ENCODE measurements at regions not wholly inside any gene's neighbourhood (a gene's known extent, or its start where the extent isn't known, plus 50 kb on each side); places are given as distances from the start of the nearest gene placed in this dataset.

GRCh38 chr4:28443371-28443770 is 1582.7 kb downstream of the STIM2 start:
- Histone ChIP-seq H2AFZ (ENCODE audit: low read length) (no peak overlapping the region), H3K9ac (ENCODE audit: insufficient read depth, low read length) (no peak overlapping the region), H3K27ac (ENCODE audit: insufficient read depth, low read length) (no peak overlapping the region), H3K4me1 (ENCODE audit: control insufficient read depth, extremely low read depth, insufficient read depth, low read length) (no peaks in the 10 kb centered on the region), H3K4me2 (ENCODE audit: extremely low read depth, insufficient read depth, low read length) (no peak overlapping the region), H4K20me1 (ENCODE audit: control insufficient read depth, extremely low read depth, insufficient read depth, low read length) (no peaks in the 10 kb centered on the region), H3K27me3 (ENCODE audit: control insufficient read depth, insufficient read depth, low read length) (no peaks in the 10 kb centered on the region), H3K4me3 (replicated peaks in 1 of 4; ENCODE audit: control extremely low read depth in 1 of 4, insufficient read depth in 1 of 4, low read depth in 3 of 4, low read length in 4 of 4) (no peak overlapping the region), H3K79me2 (ENCODE audit: control insufficient read depth, insufficient read depth, low read length) (no peaks in the 10 kb centered on the region), H3K9me3 (ENCODE audit: control insufficient read depth, insufficient read depth, low read depth, low read length) (no peaks in the 10 kb centered on the region), H3K36me3 (ENCODE audit: control insufficient read depth, insufficient read depth, low read length) (no peaks in the 10 kb centered on the region)
- no peak for TF ChIP-seq CTCF (conservative IDR thresholded peaks at IDR 0.05 in 1 of 2, IDR thresholded peaks at IDR 0.05 in 1 of 2; ENCODE audit: low read depth in 1 of 2, low read length in 2 of 2)
- TF ChIP-seq EZH2 (IDR thresholded peaks at IDR 0.05; ENCODE audit: low read length, missing control alignments) = no peak
- DNase-seq (ENCODE audit: low read depth in 2 of 2) = no peak

GRCh38 chr4:28443801-28444412 is 1583.3 kb downstream of the STIM2 start:
- Histone ChIP-seq H3K4me2 (ENCODE audit: extremely low read depth, insufficient read depth, low read length) (no peak overlapping the region), H4K20me1 (ENCODE audit: control insufficient read depth, extremely low read depth, insufficient read depth, low read length) (no peaks in the 10 kb centered on the region), H3K79me2 (ENCODE audit: control insufficient read depth, insufficient read depth, low read length) (no peaks in the 10 kb centered on the region), H3K36me3 (ENCODE audit: control insufficient read depth, insufficient read depth, low read length) (no peaks in the 10 kb centered on the region), H3K27me3 (ENCODE audit: control insufficient read depth, insufficient read depth, low read length) (no peaks in the 10 kb centered on the region), H3K4me3 (replicated peaks in 1 of 4; ENCODE audit: control extremely low read depth in 1 of 4, insufficient read depth in 1 of 4, low read depth in 3 of 4, low read length in 4 of 4) (no peak overlapping the region), H3K9me3 (ENCODE audit: control insufficient read depth, insufficient read depth, low read depth, low read length) (no peaks in the 10 kb centered on the region), H2AFZ (ENCODE audit: low read length) (no peak overlapping the region), H3K9ac (ENCODE audit: insufficient read depth, low read length) (no peak overlapping the region), H3K4me1 (ENCODE audit: control insufficient read depth, extremely low read depth, insufficient read depth, low read length) (no peaks in the 10 kb centered on the region), H3K27ac (ENCODE audit: insufficient read depth, low read length) (no peak overlapping the region)
- DNase-seq (ENCODE audit: low read depth in 2 of 2) = peak in 1 of 2 donors; percentile 1
- TF ChIP-seq EZH2 (IDR thresholded peaks at IDR 0.05; ENCODE audit: low read length, missing control alignments) (no peak), CTCF (conservative IDR thresholded peaks at IDR 0.05 in 1 of 2, IDR thresholded peaks at IDR 0.05 in 1 of 2; ENCODE audit: low read depth in 1 of 2, low read length in 2 of 2) (no peak)

GRCh38 chr4:28444886-28445496 is 1584.3 kb downstream of the STIM2 start:
- Histone ChIP-seq H3K9me3 (ENCODE audit: control insufficient read depth, insufficient read depth, low read depth, low read length) (no peaks in the 10 kb centered on the region), H3K4me1 (ENCODE audit: control insufficient read depth, extremely low read depth, insufficient read depth, low read length) (no peaks in the 10 kb centered on the region), H3K9ac (ENCODE audit: insufficient read depth, low read length) (no peak overlapping the region), H3K36me3 (ENCODE audit: control insufficient read depth, insufficient read depth, low read length) (no peaks in the 10 kb centered on the region), H3K27me3 (ENCODE audit: control insufficient read depth, insufficient read depth, low read length) (no peaks in the 10 kb centered on the region), H3K27ac (ENCODE audit: insufficient read depth, low read length) (no peak overlapping the region), H2AFZ (ENCODE audit: low read length) (no peak overlapping the region), H3K4me2 (ENCODE audit: extremely low read depth, insufficient read depth, low read length) (no peak overlapping the region), H3K4me3 (replicated peaks in 1 of 4; ENCODE audit: control extremely low read depth in 1 of 4, insufficient read depth in 1 of 4, low read depth in 3 of 4, low read length in 4 of 4) (no peak overlapping the region), H3K79me2 (ENCODE audit: control insufficient read depth, insufficient read depth, low read length) (no peaks in the 10 kb centered on the region), H4K20me1 (ENCODE audit: control insufficient read depth, extremely low read depth, insufficient read depth, low read length) (no peaks in the 10 kb centered on the region)
- no peak for TF ChIP-seq EZH2 (IDR thresholded peaks at IDR 0.05; ENCODE audit: low read length, missing control alignments)
- TF ChIP-seq CTCF (conservative IDR thresholded peaks at IDR 0.05 in 1 of 2, IDR thresholded peaks at IDR 0.05 in 1 of 2; ENCODE audit: low read depth in 1 of 2, low read length in 2 of 2) = no peak
- DNase-seq (ENCODE audit: low read depth in 2 of 2) = peak in 1 of 2 donors; percentile 20

Data from fibroblast of lung (primary cell).